ENCODE measurements at regions not wholly inside any gene's neighbourhood (a gene's known extent, or its start where the extent isn't known, plus 50 kb on each side); places are given as distances from the start of the nearest gene placed in this dataset.

GRCh38 chr11:134682577-134682976 lies 270.5 kb upstream of the B3GAT1 start:
- TF ChIP-seq CREB5 (CRISPR knock-in tag; IDR thresholded peaks at IDR 0.05; ENCODE audit: low read depth) (no peak), ZNF565 (CRISPR knock-in tag; conservative IDR thresholded peaks at IDR 0.05; ENCODE audit: low read depth) (no peak), CSDC2 (CRISPR knock-in tag; IDR thresholded peaks at IDR 0.05) (no peak), ARNTL (CRISPR knock-in tag; IDR thresholded peaks at IDR 0.05; ENCODE audit: borderline replicate concordance, low read depth) (no peak), ISL1 (CRISPR knock-in tag; IDR thresholded peaks at IDR 0.05) (no peak), ZC3H10 (CRISPR knock-in tag; IDR thresholded peaks at IDR 0.05) (no peak), ZNF70 (CRISPR knock-in tag; IDR thresholded peaks at IDR 0.05) (no peak)
- no peak for ATAC-seq

GRCh38 chr11:134679592-134679991 lies 267.6 kb upstream of the B3GAT1 start:
- no peak for ATAC-seq
- no peak for TF ChIP-seq GLIS3 (CRISPR knock-in tag; IDR thresholded peaks at IDR 0.05)
- no peak for TF ChIP-seq ESRRG (CRISPR knock-in tag; IDR thresholded peaks at IDR 0.05)
- TF ChIP-seq SNAI2 (CRISPR knock-in tag; IDR thresholded peaks at IDR 0.05), result no peak
- TF ChIP-seq TOX (CRISPR knock-in tag; IDR thresholded peaks at IDR 0.05; ENCODE audit: borderline replicate concordance), result no peak
- no peak for TF ChIP-seq RARB (CRISPR knock-in tag; IDR thresholded peaks at IDR 0.05)
- no peak for TF ChIP-seq ZNF565 (CRISPR knock-in tag; conservative IDR thresholded peaks at IDR 0.05; ENCODE audit: low read depth)
- TF ChIP-seq PATZ1 (CRISPR knock-in tag; IDR thresholded peaks at IDR 0.05; ENCODE audit: borderline replicate concordance), result no peak
- no peak for TF ChIP-seq BACH2 (CRISPR knock-in tag; IDR thresholded peaks at IDR 0.05; ENCODE audit: borderline replicate concordance)
- TF ChIP-seq CSRNP3 (CRISPR knock-in tag; IDR thresholded peaks at IDR 0.05), result no peak
- no peak for TF ChIP-seq CSDC2 (CRISPR knock-in tag; IDR thresholded peaks at IDR 0.05)
- no peak for TF ChIP-seq ISL1 (CRISPR knock-in tag; IDR thresholded peaks at IDR 0.05)
- TF ChIP-seq ZNF8 (CRISPR knock-in tag; IDR thresholded peaks at IDR 0.05), result no peak
- no peak for TF ChIP-seq ARNTL (CRISPR knock-in tag; IDR thresholded peaks at IDR 0.05; ENCODE audit: borderline replicate concordance, low read depth)
- no peak for TF ChIP-seq ZFP3 (CRISPR knock-in tag; IDR thresholded peaks at IDR 0.05)
- TF ChIP-seq TCF4 (CRISPR knock-in tag; IDR thresholded peaks at IDR 0.05; ENCODE audit: borderline replicate concordance), result no peak
- no peak for TF ChIP-seq CREB5 (CRISPR knock-in tag; IDR thresholded peaks at IDR 0.05; ENCODE audit: low read depth)
- TF ChIP-seq PPARA (CRISPR knock-in tag; IDR thresholded peaks at IDR 0.05; ENCODE audit: borderline replicate concordance), result no peak
- no peak for TF ChIP-seq ZFP30 (CRISPR knock-in tag; IDR thresholded peaks at IDR 0.05)
- TF ChIP-seq OSR1 (CRISPR knock-in tag; IDR thresholded peaks at IDR 0.05), result no peak

- TF ChIP-seq ZFP3 (CRISPR knock-in tag; IDR thresholded peaks at IDR 0.05) (no peak), OSR1 (CRISPR knock-in tag; IDR thresholded peaks at IDR 0.05) (no peak), TCF4 (CRISPR knock-in tag; IDR thresholded peaks at IDR 0.05; ENCODE audit: borderline replicate concordance) (no peak), GLIS3 (CRISPR knock-in tag; IDR thresholded peaks at IDR 0.05) (no peak), CREB5 (CRISPR knock-in tag; IDR thresholded peaks at IDR 0.05; ENCODE audit: low read depth) (no peak), RARB (CRISPR knock-in tag; IDR thresholded peaks at IDR 0.05) (no peak), ISL1 (CRISPR knock-in tag; IDR thresholded peaks at IDR 0.05) (no peak), TOX (CRISPR knock-in tag; IDR thresholded peaks at IDR 0.05; ENCODE audit: borderline replicate concordance) (no peak), ZFP30 (CRISPR knock-in tag; IDR thresholded peaks at IDR 0.05) (no peak), ESRRG (CRISPR knock-in tag; IDR thresholded peaks at IDR 0.05) (no peak)
Observed at GRCh38 chr11:134678744-134679143, 266.7 kb upstream of the B3GAT1 start.

More at GRCh38 chr11:134678744-134679143, 266.7 kb upstream of the B3GAT1 start:
- no peak for ATAC-seq
